SW 1271 (cell line): ENCODE measurements at regions not wholly inside any gene's neighbourhood (a gene's known extent, or its start where the extent isn't known, plus 50 kb on each side); places are given as distances from the start of the nearest gene placed in this dataset.
"Not testable (repeated sequence)": the region's sequence is repeated elsewhere in the genome, so short reads cannot be mapped to it uniquely, and the experiment has no call there.

Experiments
- DNase-seq, 2 experiments: peaks; one replicate each; lab custom pipeline; 2025; lab: John Stamatoyannopoulos, UW

DNA sequence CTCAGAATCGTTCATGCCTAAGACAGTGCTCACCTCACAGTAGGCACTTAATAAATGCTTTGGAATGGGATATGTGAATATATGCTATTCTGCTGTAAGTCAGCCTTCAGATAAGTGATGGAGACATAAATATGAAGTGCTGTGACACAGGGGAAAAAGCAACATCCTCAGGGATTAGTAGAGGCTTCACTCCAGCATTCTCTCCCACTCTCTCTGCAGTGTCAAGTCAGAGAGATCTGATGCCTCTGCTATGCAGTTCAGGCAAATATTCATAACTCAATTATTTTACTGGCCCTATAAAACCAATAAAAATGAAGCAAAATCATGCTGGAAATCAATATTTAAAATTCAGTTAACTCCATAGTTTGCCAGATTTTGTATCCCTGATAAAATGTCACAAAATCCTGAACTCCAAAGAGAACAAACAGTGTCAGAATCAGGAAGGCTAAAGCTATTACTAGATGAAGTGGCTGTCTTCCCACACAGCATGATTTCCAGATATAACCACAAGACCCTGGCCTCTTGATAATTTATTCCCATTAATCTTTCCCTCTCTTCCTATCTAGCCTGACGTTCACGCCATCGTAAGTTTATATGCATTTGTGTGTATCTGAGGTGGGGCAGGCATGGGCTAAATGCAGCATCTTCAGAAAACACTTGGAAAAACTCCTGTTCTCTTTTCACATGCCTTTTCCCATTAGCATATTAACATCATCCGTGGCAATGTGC is 278.9 kb upstream of the ATP11B start:
- no peak for DNase-seq

DNA sequence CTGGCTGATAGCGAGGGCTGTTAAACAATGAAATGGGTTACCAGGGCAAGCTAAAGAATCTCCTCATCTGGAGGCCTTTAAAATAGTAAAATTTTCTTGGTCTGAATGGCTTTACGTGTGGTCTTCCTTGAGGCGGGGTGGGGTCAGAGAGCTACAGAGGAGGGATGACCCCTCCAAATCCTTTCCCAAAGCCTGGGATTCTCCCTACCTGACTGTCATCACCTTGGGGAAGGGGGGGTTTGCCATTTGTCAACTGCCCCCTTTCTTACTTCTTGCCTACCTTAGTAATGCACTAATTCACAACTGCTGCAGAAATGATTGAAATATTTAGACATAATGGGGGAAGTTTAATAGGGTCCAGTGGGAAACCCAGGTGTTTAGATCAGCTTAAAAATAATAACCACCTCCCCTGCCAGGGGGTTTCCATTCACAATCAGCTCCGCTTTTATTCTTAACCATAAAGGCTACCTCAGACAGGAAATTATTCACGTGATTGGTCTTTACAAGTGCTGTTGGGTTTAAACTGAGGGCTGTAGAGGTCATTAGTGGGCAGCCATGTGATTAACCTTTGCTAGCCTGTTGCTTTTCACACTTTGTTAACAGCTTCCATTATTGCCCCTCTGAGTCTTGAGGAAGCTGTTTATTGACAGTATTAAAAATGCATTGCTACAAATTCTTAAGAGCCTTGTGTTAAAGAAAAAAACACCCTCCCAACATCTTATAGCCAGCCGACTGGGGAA is 276.5 kb upstream of the ATP11B start:
- no peak for DNase-seq

- no peak for DNase-seq
These were observed 273.7 kb upstream of the ATP11B start for GRCh38 chr3:182519569-182519968.

GRCh38 chr3:182521339-182521738 is 272.0 kb upstream of the ATP11B start:
- DNase-seq: no peak

DNA sequence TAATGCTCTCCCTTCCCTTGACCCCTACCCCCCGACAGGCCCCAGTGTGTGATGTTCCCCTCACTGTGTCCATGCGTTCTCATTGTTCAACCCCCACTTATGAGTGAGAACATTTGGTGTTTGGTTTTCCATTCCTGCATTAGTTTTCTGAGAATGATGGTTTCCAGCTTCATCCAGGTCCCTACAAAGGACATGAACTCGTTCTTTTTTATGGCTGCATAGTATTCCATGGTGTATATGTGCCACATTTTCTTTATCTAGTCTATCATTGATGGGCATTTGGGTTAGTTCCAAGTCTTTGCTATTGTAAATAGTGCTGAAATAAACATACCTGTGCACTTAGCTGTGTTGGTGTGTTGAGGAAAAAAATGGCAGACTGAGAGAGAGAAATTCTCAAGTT is 269.9 kb upstream of the ATP11B start:
- DNase-seq: not testable (repeated sequence)

- no peak for DNase-seq
These were observed 269.5 kb upstream of the ATP11B start for GRCh38 chr3:182523836-182524235.

GRCh38 chr3:182524711-182525401 is 268.4 kb upstream of the ATP11B start:
- DNase-seq: no peak

GRCh38 chr3:182525766-182526374 is 267.4 kb upstream of the ATP11B start:
- DNase-seq: no peak

- no peak for DNase-seq
These were observed 265.6 kb upstream of the ATP11B start for GRCh38 chr3:182527745-182528144.

GRCh38 chr3:182530316-182530715 is 263.0 kb upstream of the ATP11B start:
- no peak for DNase-seq

DNA sequence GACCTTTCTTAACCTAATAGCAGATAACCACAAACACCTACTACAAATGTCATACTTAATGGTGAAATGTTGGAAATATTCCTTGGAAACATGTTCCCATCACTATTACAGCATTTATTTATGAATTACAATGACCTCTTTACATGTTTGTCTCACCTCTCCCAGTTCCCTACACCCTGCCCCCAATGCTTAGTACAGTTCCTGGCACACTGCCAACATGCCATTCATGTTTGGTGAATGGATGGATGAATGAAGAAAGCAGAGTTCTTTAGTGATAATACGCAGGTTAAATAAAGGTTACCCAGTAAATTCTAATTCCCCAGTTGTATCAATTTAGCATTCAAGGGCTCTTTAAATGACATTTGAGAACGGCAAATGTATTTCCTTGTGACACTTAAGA is 259.9 kb upstream of the ATP11B start:
- DNase-seq: no peak

GRCh38 chr3:182544542-182544941 is 248.8 kb upstream of the ATP11B start:
- no peak for DNase-seq

DNA sequence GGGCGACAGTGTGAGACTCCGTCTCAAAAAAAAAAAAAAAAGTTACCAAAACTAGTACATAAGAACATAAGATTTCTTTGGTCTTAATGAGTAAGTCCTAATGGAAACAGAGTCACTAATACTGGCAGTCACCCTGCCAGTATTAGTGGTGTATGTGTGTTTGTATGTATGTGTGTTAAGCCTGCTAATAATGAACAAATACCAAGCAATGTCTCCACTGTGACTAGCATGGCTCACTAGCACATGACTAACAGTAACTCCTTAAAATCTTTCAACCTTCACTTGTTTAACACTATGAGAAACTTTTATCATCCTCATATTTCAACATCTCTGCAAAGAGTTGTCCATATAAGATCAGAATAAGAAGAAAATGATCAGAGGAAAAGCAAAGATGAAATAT is 231.0 kb upstream of the ATP11B start:
- DNase-seq: no peak

DNA sequence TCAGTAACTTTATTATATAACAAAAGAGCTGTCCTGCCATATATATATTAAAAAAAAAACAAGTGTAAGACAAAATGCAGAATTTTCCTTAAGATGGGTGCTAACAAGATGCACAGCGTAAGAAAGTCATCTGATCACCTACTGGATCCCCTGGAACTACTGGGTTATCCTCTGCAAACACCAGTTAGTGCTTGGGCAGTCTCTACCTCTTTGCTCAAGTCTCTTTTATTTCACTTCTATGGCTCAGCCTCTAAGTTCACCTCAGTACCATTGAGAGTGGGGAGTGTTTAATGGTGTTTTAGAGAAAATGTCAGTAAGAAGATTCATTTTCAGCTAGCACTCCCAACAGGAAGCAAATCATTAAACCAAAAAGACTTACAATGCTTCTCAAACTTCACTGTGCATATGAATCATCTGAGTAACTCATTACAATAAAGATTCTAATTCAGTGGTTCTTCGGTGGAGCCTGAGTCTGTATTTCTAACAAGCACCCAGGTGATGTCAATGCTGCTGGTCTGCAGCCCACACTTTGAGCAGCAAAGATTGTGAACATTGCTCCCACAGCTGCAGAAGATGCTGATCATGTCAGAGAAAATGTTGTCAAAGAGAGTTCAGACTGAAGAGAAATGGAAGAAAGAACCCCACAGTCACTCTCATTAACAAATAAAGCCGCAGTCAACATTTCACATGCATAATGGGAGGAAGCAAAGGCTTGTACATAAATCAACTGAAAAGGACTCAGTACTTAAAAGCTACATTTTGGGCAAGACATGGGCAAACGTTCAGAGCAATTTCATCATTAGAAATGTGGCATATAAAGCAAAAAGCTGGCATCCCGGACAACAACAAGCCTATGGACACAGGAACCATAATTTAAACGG is 227.1 kb upstream of the ATP11B start:
- no peak for DNase-seq

- DNase-seq: no peak
These were observed 225.6 kb upstream of the ATP11B start for GRCh38 chr3:182567700-182568099.

- DNase-seq: no peak
These were observed 225.0 kb upstream of the ATP11B start for GRCh38 chr3:182568261-182568660.

DNA sequence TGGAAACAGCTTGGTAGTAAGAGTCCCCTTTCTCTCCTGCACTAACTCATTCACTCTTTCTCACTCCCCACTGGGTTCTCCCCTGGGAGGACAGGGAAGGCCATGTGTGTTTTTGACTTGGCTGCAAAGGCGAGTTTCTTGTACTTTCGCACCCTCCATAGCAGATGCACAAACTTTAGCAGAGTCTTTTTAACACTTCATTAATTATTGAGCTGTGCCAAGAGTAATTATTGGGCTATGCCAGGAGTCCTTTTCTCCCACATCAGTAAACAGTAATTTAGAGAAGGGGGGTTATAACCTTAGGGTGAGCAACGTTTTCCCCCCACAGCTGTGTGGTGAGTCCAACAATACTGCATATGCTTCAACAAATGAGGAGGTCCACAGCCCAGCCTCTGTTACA is 224.4 kb upstream of the ATP11B start:
- no peak for DNase-seq

- DNase-seq: no peak
These were observed 222.2 kb upstream of the ATP11B start for GRCh38 chr3:182570946-182571594.

- no peak for DNase-seq
These were observed 217.4 kb upstream of the ATP11B start for GRCh38 chr3:182575941-182576340.

DNA sequence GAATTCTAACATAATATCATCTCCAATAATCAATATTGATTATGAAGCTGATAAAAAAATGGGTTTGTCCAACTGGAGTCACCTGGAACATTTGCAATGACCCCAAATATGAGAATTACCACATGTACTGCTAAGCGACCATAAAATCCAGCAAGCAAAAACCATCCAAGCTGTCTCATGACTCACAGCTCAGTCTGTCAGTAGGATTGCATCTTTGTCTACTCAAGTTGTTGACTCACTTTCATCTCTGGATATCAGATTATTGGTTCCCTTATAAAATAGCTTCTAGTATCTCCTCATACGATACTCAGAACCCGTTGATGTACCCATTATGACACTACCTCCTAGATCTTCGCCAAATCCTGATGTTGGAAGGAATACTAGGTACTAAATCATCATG is 209.8 kb upstream of the ATP11B start:
- no peak for DNase-seq

GRCh38 chr3:182585532-182586150 is 207.7 kb upstream of the ATP11B start:
- no peak for DNase-seq
